H1 (cell line): ENCODE measurements at regions not wholly inside any gene's neighbourhood (a gene's known extent, or its start where the extent isn't known, plus 50 kb on each side); places are given as distances from the start of the nearest gene placed in this dataset.

ENCODE experiments used
- CTCF ChIP-seq, 3 experiments: IDR thresholded peaks; 1 replicate in 2 of 3; 2 replicates in 1 of 3; pipeline versions ENCODE4 v1.5.1 to v1.6.1; 2011; ENCODE audit warnings: low read length in 3 of 3, mild to moderate bottlenecking in 3 of 3, inconsistent platforms in 2 of 3, low read depth in 1 of 3, moderate library complexity in 1 of 3; ENCODE audit not compliant: insufficient read depth in 1 of 3; ENCODE audit errors: control extremely low read depth in 1 of 3
- EZH2 ChIP-seq: fragments of 200-600 bp; sonication (generic); IDR thresholded peaks from 2 replicates; pipeline ENCODE4 v1.7.1; 2012; ENCODE audit warnings: low read depth, mild to moderate bottlenecking, moderate library complexity, low read length, inconsistent platforms; ENCODE audit not compliant: severe bottlenecking
- HDAC6 ChIP-seq: IDR thresholded peaks from one replicate; pipeline ENCODE4 v1.7.1; 2012; ENCODE audit warnings: low read depth, mild to moderate bottlenecking, inconsistent platforms, low read length, moderate library complexity
- POLR2A ChIP-seq, 2 experiments: IDR thresholded peaks; 1 replicate in 1 of 2; 2 replicates in 1 of 2; pipeline ENCODE4 v1.6.1; 2011; ENCODE audit warnings: low read depth in 2 of 2, low read length in 2 of 2, mild to moderate bottlenecking in 2 of 2; ENCODE audit errors: control extremely low read depth in 1 of 2
- SP1 ChIP-seq: IDR thresholded peaks from 2 replicates; pipeline ENCODE4 v1.6.1; 2011; ENCODE audit warnings: low read depth, low read length
- SP2 ChIP-seq: IDR thresholded peaks from 2 replicates; pipeline ENCODE4 v1.6.1; 2012; ENCODE audit warnings: mild to moderate bottlenecking, low read length, inconsistent platforms
- TCF12 ChIP-seq: IDR thresholded peaks from 2 replicates; pipeline ENCODE4 v1.6.1; 2011; ENCODE audit warnings: low read depth, mild to moderate bottlenecking, low read length
- ZNF274 ChIP-seq: IDR thresholded peaks from 2 replicates; pipeline ENCODE4 v1.7.0; 2012; ENCODE audit warnings: low read length, borderline replicate concordance; ENCODE audit errors: extremely low read depth

- TF ChIP-seq CTCF (IDR thresholded peaks at IDR 0.05; ENCODE audit: control extremely low read depth in 1 of 3, insufficient read depth in 1 of 3, low read depth in 1 of 3, low read length in 3 of 3) (no peak), POLR2A (IDR thresholded peaks at IDR 0.05; ENCODE audit: control extremely low read depth in 1 of 2, low read depth in 2 of 2, low read length in 2 of 2) (no peak), HDAC6 (no peak), SP2 (no peak), EZH2 (no peak), TCF12 (no peak), SP1 (no peak), ZNF274 (no peak)
Observed at GRCh38 chr11:106447631-106448191, 370.2 kb downstream of the AASDHPPT start.
